CD4-positive, alpha-beta T cell treated with Interferon alpha-2 for 1 hour (primary cell): ENCODE measurements at regions not wholly inside any gene's neighbourhood (a gene's known extent, or its start where the extent isn't known, plus 50 kb on each side); places are given as distances from the start of the nearest gene placed in this dataset.
"Not testable (repeated sequence)": the region's sequence is repeated elsewhere in the genome, so short reads cannot be mapped to it uniquely, and the experiment has no call there.

Source experiments
- DNase-seq, 2 donors: peaks; one replicate each; pipeline ENCODE4 v3.0.0-alpha.2; 2020 to 2022

- no peak for DNase-seq
Measured at GRCh38 chr13:61600360-61601033, 184.8 kb upstream of the PCDH20 start.

- DNase-seq, result no peak
Measured at GRCh38 chr13:61592489-61592888, 176.8 kb upstream of the PCDH20 start.

GRCh38 chr13:61575973-61576372 is 160.3 kb upstream of the PCDH20 start:
- DNase-seq, result no peak

- DNase-seq, result no peak
Measured at GRCh38 chr13:61563645-61564044, 148.0 kb upstream of the PCDH20 start.

GRCh38 chr13:61546911-61547310 is 131.3 kb upstream of the PCDH20 start:
- DNase-seq, result no peak

- no peak for DNase-seq
Measured at GRCh38 chr13:61546413-61546812, 130.8 kb upstream of the PCDH20 start.

- no peak for DNase-seq
Measured at GRCh38 chr13:61536433-61536832, 120.8 kb upstream of the PCDH20 start.

- DNase-seq, result no peak
Measured at GRCh38 chr13:61531383-61532065, 115.9 kb upstream of the PCDH20 start.

GRCh38 chr13:61519214-61519613 is 103.6 kb upstream of the PCDH20 start:
- DNase-seq, result not testable (repeated sequence)

GRCh38 chr13:61508936-61509335 is 93.3 kb upstream of the PCDH20 start:
- no peak for DNase-seq

GRCh38 chr13:61500176-61500575 is 84.5 kb upstream of the PCDH20 start:
- no peak for DNase-seq

- no peak for DNase-seq
Measured at GRCh38 chr13:61495648-61496047, 80.0 kb upstream of the PCDH20 start.

GRCh38 chr13:61493556-61493955 is 77.9 kb upstream of the PCDH20 start:
- DNase-seq, result not testable (repeated sequence)

- no peak for DNase-seq
Measured at GRCh38 chr13:61486496-61486895, 70.8 kb upstream of the PCDH20 start.

- DNase-seq, result no peak
Measured at GRCh38 chr13:61485128-61485765, 69.6 kb upstream of the PCDH20 start.

- DNase-seq, result no peak
Measured at GRCh38 chr13:61477619-61478018, 62.0 kb upstream of the PCDH20 start.

- no peak for DNase-seq
Measured at GRCh38 chr13:61470786-61471185, 55.1 kb upstream of the PCDH20 start.

- no peak for DNase-seq
Measured at GRCh38 chr13:61466280-61466679, 50.6 kb upstream of the PCDH20 start.
